GM23248 (cell line): ENCODE measurements at regions not wholly inside any gene's neighbourhood (a gene's known extent, or its start where the extent isn't known, plus 50 kb on each side); places are given as distances from the start of the nearest gene placed in this dataset.

Experiments
- DNase-seq: peaks from one replicate; pipeline ENCODE4 v3.0.0-alpha.2; 2015
- H2AFZ ChIP-seq: fragments of 200-600 bp; sonication (generic); 2 replicates; pipeline ENCODE4 v1.6.1; 2016; ENCODE audit warnings: antibody characterized with exemption
- H3F3A ChIP-seq: fragments of 200-600 bp; sonication (generic); 2 replicates; pipeline ENCODE4 v1.6.1; 2016; ENCODE audit warnings: mild to moderate bottlenecking, antibody characterized with exemption, mixed run types; ENCODE audit not compliant: insufficient read depth
- H3K27ac ChIP-seq: fragments of 200-600 bp; sonication (generic); 2 replicates; pipeline ENCODE4 v1.5.1; 2016; ENCODE audit warnings: mild to moderate bottlenecking
- H3K27me3 ChIP-seq: fragments of 200-600 bp; sonication (generic); replicated peaks from 2 replicates; pipeline ENCODE4 v1.6.1; 2016; ENCODE audit warnings: mild to moderate bottlenecking; ENCODE audit not compliant: insufficient read depth
- H3K36me3 ChIP-seq: fragments of 200-600 bp; sonication (generic); 2 replicates; pipeline ENCODE4 v1.6.1; 2016; ENCODE audit warnings: low read depth, mild to moderate bottlenecking
- H3K4me1 ChIP-seq: fragments of 200-600 bp; sonication (generic); 2 replicates; pipeline ENCODE4 v1.6.1; 2016; ENCODE audit warnings: mild to moderate bottlenecking; ENCODE audit not compliant: insufficient read depth
- H3K4me2 ChIP-seq: fragments of 200-600 bp; sonication (generic); one replicate; pipeline ENCODE4 v1.6.1; 2016; ENCODE audit warnings: mild to moderate bottlenecking; ENCODE audit not compliant: unreplicated experiment
- H3K4me3 ChIP-seq: fragments of 200-600 bp; sonication (generic); 2 replicates; pipeline ENCODE4 v1.5.1; 2016; ENCODE audit warnings: mild to moderate bottlenecking
- H3K79me2 ChIP-seq: fragments of 200-600 bp; sonication (generic); 2 replicates; pipeline ENCODE4 v1.6.1; 2016; ENCODE audit warnings: mild to moderate bottlenecking; ENCODE audit not compliant: insufficient read depth
- H3K9ac ChIP-seq: fragments of 200-600 bp; sonication (generic); 2 replicates; pipeline ENCODE4 v1.6.1; 2016; ENCODE audit warnings: mild to moderate bottlenecking
- H3K9me2 ChIP-seq: fragments of 200-600 bp; sonication (generic); 2 replicates; pipeline ENCODE4 v1.6.1; 2016; ENCODE audit warnings: mixed run types, mild to moderate bottlenecking, moderate library complexity; ENCODE audit not compliant: insufficient read depth
- H3K9me3 ChIP-seq: fragments of 200-600 bp; sonication (generic); one replicate; pipeline ENCODE4 v1.6.1; 2017; ENCODE audit warnings: low read depth
- H4K20me1 ChIP-seq: fragments of 200-600 bp; sonication (generic); 2 replicates; pipeline ENCODE4 v1.6.0; 2016; ENCODE audit not compliant: insufficient read depth
- EZH2 ChIP-seq: fragments of 200-600 bp; sonication (generic); IDR thresholded peaks from 2 replicates; pipeline ENCODE4 v1.6.1; 2018; ENCODE audit warnings: antibody characterized with exemption, mild to moderate bottlenecking; ENCODE audit not compliant: insufficient read depth, poor library complexity, severe bottlenecking
- EZH2phosphoT487 ChIP-seq: fragments of 200-600 bp; sonication (generic); IDR thresholded peaks from 2 replicates; pipeline ENCODE4 v1.6.1; 2018; ENCODE audit warnings: antibody characterized with exemption, moderate library complexity, mild to moderate bottlenecking, low read depth; ENCODE audit not compliant: insufficient read depth
- WGBS, 2 experiments: methylation state at CpG; one replicate each; pipeline ENCODE4 v1.1.6; 2015 to 2017; ENCODE audit warnings: low lambda C conversion rate in 2 of 2, low coverage in 1 of 2; ENCODE audit errors: missing lambda C conversion rate in 2 of 2; 5-methylcytosine and 5-hydroxymethylcytosine counted together
- in situ Hi-C: fragments of 300-500 bp; cut with MboI; formaldehyde crosslinking; loops from 2 replicates; pipeline ENCODE4 v1.15.0; 2020

- Histone ChIP-seq H3K9me3 (no peaks in the 10 kb centered on the region), H3F3A (no peaks in the 10 kb centered on the region), H2AFZ (no peak overlapping the region), H3K9ac (no peak overlapping the region), H3K4me2 (no peak overlapping the region), H3K36me3 (no peaks in the 10 kb centered on the region), H3K27ac (no peak overlapping the region), H3K9me2 (no peaks in the 10 kb centered on the region), H3K4me1 (no peaks in the 10 kb centered on the region), H4K20me1 (no peaks in the 10 kb centered on the region), H3K4me3 (no peak overlapping the region), H3K79me2 (no peaks in the 10 kb centered on the region), H3K27me3 (peaks cover 9% of the 10 kb centered on the region; the same call in 1 of the 2 replicates)
- DNase-seq: no peak
- in situ Hi-C loops: no loop called here
- TF ChIP-seq EZH2phosphoT487 (no peak), EZH2 (no peak)
- 79 to 81% methylated on average over 10 of the region's 10 CpGs for WGBS, 2 experiments
Observed at GRCh38 chr1:29669158-29669871, 433.0 kb downstream of the PTPRU start.

DNA sequence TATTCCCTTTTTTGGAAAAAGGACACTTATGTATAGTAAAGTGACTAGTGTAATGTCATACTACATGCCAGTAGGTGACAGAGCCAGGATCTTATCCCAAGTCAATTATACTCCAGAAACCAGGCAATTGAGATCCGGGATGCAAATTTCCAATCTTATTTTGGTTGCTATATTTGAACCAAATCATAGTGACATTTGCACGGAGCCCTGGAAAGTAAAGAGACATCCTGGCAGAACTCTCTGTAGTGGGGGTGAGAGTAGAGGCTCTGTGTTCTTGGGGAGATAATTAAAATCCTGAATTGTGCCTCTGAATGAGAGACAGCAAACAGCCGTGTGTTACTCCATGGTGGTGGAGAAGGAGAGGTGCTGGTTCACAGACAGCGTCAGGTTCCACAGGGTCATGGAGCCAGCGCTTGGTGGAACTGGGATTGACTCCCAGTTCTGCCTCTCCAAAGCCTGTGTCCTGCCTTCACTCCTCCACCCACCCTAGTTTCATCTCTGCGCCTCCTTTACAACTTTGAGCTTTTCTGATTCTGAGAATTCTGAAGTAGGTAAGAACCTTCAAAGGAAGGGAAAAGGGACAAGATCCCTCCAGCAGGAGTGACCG, 432.3 kb downstream of the PTPRU start:
- Histone ChIP-seq H3K9me2 (no peaks in the 10 kb centered on the region), H3K9ac (no peak overlapping the region), H3K4me1 (no peaks in the 10 kb centered on the region), H3K79me2 (no peaks in the 10 kb centered on the region), H3K36me3 (no peaks in the 10 kb centered on the region), H3K4me2 (no peak overlapping the region), H2AFZ (no peak overlapping the region), H3K27me3 (peaks cover 9% of the 10 kb centered on the region; the same call in 1 of the 2 replicates), H3K4me3 (no peak overlapping the region), H3F3A (no peaks in the 10 kb centered on the region), H3K9me3 (no peaks in the 10 kb centered on the region), H3K27ac (no peak overlapping the region), H4K20me1 (no peaks in the 10 kb centered on the region)
- TF ChIP-seq EZH2phosphoT487 (no peak), EZH2 (no peak)
- in situ Hi-C loops: no loop called here
- no peak for DNase-seq
- WGBS, 2 experiments: 40 to 52% methylated on average over 7 of the region's 7 CpGs

DNA sequence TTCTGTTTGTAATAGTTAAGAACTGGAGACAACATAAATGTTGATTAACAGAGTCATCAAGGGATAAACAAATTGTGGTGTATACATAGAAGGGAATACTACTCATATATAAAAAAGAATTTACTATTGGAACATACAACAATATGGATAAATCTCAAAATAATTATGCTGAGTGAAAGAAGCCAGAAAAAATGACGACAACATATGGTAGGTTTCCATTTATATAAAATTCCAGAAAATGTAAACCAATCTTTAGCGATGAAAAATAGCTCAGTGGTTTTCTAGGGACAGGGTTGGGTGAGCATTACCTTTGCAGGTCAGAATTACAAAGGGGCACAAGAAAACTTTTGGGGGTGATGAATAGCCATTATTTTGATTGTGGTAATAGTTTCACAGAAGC, 431.6 kb downstream of the PTPRU start:
- H3K79me2 ChIP-seq: no peaks in the 10 kb centered on the region
- peaks cover 9% of the 10 kb centered on the region; the same call in 1 of the 2 replicates for H3K27me3 ChIP-seq
- no peaks in the 10 kb centered on the region for H3K9me2 ChIP-seq
- no peak overlapping the region for H3K4me3 ChIP-seq
- H4K20me1 ChIP-seq: no peaks in the 10 kb centered on the region
- no peak overlapping the region for H3K9ac ChIP-seq
- H2AFZ ChIP-seq: no peak overlapping the region
- H3K9me3 ChIP-seq: no peaks in the 10 kb centered on the region
- 36 to 47% methylated on average over 2 of the region's 2 CpGs for WGBS, 2 experiments
- in situ Hi-C loops: no loop called here
- DNase-seq: no peak
- no peaks in the 10 kb centered on the region for H3K4me1 ChIP-seq
- H3K4me2 ChIP-seq: no peak overlapping the region
- no peaks in the 10 kb centered on the region for H3F3A ChIP-seq
- H3K27ac ChIP-seq: no peak overlapping the region
- no peaks in the 10 kb centered on the region for H3K36me3 ChIP-seq
- TF ChIP-seq EZH2 (no peak), EZH2phosphoT487 (no peak)

DNA sequence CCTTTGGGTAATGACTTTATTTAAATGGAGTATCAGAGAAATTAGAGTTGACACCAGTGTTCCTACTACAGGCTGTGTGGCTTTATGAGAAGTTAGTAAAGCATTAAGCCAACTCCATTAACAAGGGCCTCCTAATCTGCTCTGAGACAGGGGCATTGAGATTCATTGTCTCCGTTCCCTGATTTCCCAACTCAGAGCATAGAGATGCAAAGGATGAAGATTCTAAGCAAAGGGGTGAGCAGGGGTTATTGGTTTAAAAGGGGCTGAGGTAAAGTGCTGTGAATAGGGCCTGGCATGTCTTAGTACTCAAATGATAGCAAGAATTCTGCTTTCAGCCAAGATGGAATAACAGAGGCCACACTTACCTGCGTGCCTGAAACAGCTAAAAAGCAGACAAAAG, 428.4 kb downstream of the PTPRU start:
- WGBS, 2 experiments: 41 to 43% methylated on average over 2 of the region's 2 CpGs
- in situ Hi-C loops: no loop called here

More for the DNA sequence above, 428.4 kb downstream of the PTPRU start:
- H3K4me3 ChIP-seq: no peak overlapping the region
- TF ChIP-seq EZH2phosphoT487: no peak
- no peak for TF ChIP-seq EZH2
- H3K9ac ChIP-seq: no peak overlapping the region
- no peak for DNase-seq
- H3K4me2 ChIP-seq: no peak overlapping the region
- no peaks in the 10 kb centered on the region for H3K36me3 ChIP-seq
- no peak overlapping the region for H2AFZ ChIP-seq
- peaks cover 9% of the 10 kb centered on the region; the same call in 1 of the 2 replicates for H3K27me3 ChIP-seq
- H3F3A ChIP-seq: no peaks in the 10 kb centered on the region
- H3K9me3 ChIP-seq: peaks cover 3% of the 10 kb centered on the region
- no peak overlapping the region for H3K27ac ChIP-seq
- no peaks in the 10 kb centered on the region for H4K20me1 ChIP-seq
- no peaks in the 10 kb centered on the region for H3K9me2 ChIP-seq
- no peaks in the 10 kb centered on the region for H3K79me2 ChIP-seq
- H3K4me1 ChIP-seq: no peaks in the 10 kb centered on the region
